ENCODE measurements at regions not wholly inside any gene's neighbourhood (a gene's known extent, or its start where the extent isn't known, plus 50 kb on each side); places are given as distances from the start of the nearest gene placed in this dataset.

DNA sequence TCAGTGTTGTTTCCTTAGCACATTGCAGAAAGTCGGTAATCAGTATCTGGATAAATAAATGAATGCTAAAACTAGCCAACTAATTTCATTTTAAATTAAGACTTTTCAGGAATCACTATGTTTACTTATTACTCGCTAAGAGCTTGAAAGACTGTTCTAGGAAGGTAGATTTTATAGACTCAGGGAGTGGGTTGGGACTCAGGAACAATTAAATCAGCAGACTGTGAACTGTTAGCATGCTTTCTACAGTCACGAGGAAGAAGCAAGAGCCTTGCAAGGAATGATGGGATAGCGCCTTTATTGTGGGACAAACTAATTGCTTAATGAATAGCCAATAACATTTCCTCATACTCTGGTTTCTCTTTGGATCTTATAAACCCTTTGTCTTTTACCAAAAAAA is 183.2 kb upstream of the AADAT start:
- Histone ChIP-seq H3K36me3 (ENCODE audit: control insufficient read depth in 1 of 2, insufficient read depth in 2 of 2, low read length in 1 of 2) (no peaks in the 10 kb centered on the region), H3K4me3 (ENCODE audit: low read length in 2 of 2) (no peak overlapping the region), H3K27ac (ENCODE audit: low read depth in 1 of 2, low read length in 2 of 2) (no peak overlapping the region), H3K27me3 (ENCODE audit: control insufficient read depth in 1 of 2, insufficient read depth in 2 of 2, low read length in 1 of 2) (peaks cover 0 to 1% of the 10 kb centered on the region in 2 donors), H3K4me1 (ENCODE audit: control insufficient read depth in 1 of 2, insufficient read depth in 2 of 2, low read length in 2 of 2) (no peaks in the 10 kb centered on the region), H3K9me3 (ENCODE audit: control insufficient read depth, low read length) (peaks cover 2% of the 10 kb centered on the region)
- DNase-seq (no peak), ATAC-seq (ENCODE audit: low FRiP score) (no peak)
- 70 to 77% methylated on average over 4 of the region's 4 CpGs for WGBS, 2 donors
- intact Hi-C loops (cut with DNase I): no loop called here

DNA sequence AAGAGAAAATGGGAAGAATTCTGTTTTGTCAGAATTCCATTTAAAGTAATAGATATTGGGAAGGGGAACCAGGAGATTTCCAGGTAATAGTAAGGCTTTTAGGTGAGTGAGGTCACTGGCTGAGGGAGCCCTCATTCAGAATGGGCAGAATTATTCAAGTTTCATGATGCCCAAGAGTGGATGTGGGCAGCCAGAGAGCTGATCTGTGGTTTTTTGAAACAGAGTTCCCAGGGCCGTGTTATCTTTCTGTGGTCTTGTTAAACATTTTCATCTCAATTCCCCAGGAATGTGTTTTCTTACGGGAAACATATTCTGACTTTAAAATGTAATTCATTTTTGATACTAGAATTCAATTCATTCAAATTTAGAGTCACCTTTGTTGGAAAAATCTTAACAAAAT is 182.0 kb upstream of the AADAT start:
- ATAC-seq (ENCODE audit: low FRiP score) (no peak), DNase-seq (no peak)
- 39 to 43% methylated on average over 2 of the region's 2 CpGs for WGBS, 2 donors
- Histone ChIP-seq H3K9me3 (ENCODE audit: control insufficient read depth, low read length) (peaks cover 2% of the 10 kb centered on the region), H3K36me3 (ENCODE audit: control insufficient read depth in 1 of 2, insufficient read depth in 2 of 2, low read length in 1 of 2) (no peaks in the 10 kb centered on the region), H3K4me3 (ENCODE audit: low read length in 2 of 2) (no peak overlapping the region), H3K4me1 (ENCODE audit: control insufficient read depth in 1 of 2, insufficient read depth in 2 of 2, low read length in 2 of 2) (no peaks in the 10 kb centered on the region), H3K27ac (ENCODE audit: low read depth in 1 of 2, low read length in 2 of 2) (no peak overlapping the region), H3K27me3 (ENCODE audit: control insufficient read depth in 1 of 2, insufficient read depth in 2 of 2, low read length in 1 of 2) (peaks cover 0 to 1% of the 10 kb centered on the region in 2 donors)
- intact Hi-C loops (cut with DNase I): no loop called here

DNA sequence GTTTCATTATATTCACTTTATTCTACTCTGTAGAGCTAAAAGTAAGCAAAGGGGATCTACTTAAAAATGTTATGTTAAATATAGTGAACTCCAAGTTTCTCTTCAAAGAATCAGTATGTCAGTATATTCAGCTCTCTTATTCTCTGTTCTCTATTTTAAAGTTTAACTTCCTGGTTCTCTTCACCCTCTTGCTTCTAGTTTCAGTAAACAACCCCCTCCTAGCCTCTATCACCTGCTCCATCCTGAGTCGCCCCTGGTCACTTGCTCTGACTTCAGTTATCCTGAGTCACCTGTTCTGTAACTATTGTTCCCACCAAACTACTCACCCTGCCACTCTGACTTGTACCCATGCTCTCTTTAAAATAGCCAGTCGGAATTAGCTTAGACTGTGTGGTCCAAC is 180.9 kb upstream of the AADAT start:
- DNase-seq (no peak), ATAC-seq (ENCODE audit: low FRiP score) (no peak)
- Histone ChIP-seq H3K4me3 (ENCODE audit: low read length in 2 of 2) (no peak overlapping the region), H3K36me3 (ENCODE audit: control insufficient read depth in 1 of 2, insufficient read depth in 2 of 2, low read length in 1 of 2) (no peaks in the 10 kb centered on the region), H3K4me1 (ENCODE audit: control insufficient read depth in 1 of 2, insufficient read depth in 2 of 2, low read length in 2 of 2) (no peaks in the 10 kb centered on the region), H3K9me3 (ENCODE audit: control insufficient read depth, low read length) (peaks cover 2% of the 10 kb centered on the region), H3K27ac (ENCODE audit: low read depth in 1 of 2, low read length in 2 of 2) (no peak overlapping the region), H3K27me3 (ENCODE audit: control insufficient read depth in 1 of 2, insufficient read depth in 2 of 2, low read length in 1 of 2) (peaks cover 0 to 1% of the 10 kb centered on the region in 2 donors)
- intact Hi-C loops (cut with DNase I): no loop called here
- WGBS, 2 donors: 90 to 98% methylated on average over 2 of the region's 2 CpGs

DNA sequence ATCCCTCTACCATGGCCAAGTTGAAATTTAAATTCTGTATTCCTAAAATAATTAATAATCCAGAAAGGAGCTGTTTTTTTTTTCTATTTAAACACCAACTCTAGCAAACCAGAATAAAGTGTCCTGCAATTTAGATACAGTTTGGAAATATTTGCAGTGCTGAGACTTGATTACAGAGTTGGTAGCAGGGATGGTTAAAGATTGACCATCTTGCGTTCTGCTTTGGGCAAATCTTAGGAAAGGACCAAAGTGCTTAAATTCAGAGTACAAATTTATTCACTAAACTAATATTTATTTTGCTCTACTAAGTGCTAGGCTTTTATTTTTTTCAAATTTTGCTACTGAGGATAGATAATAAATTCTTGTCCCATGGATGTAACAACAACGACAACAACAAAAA is 180.2 kb upstream of the AADAT start:
- ATAC-seq (ENCODE audit: low FRiP score): no peak
- Histone ChIP-seq H3K36me3 (ENCODE audit: control insufficient read depth in 1 of 2, insufficient read depth in 2 of 2, low read length in 1 of 2) (no peaks in the 10 kb centered on the region), H3K4me1 (ENCODE audit: control insufficient read depth in 1 of 2, insufficient read depth in 2 of 2, low read length in 2 of 2) (no peaks in the 10 kb centered on the region), H3K27ac (ENCODE audit: low read depth in 1 of 2, low read length in 2 of 2) (no peak overlapping the region), H3K4me3 (ENCODE audit: low read length in 2 of 2) (no peak overlapping the region), H3K27me3 (ENCODE audit: control insufficient read depth in 1 of 2, insufficient read depth in 2 of 2, low read length in 1 of 2) (peaks cover 0 to 1% of the 10 kb centered on the region in 2 donors), H3K9me3 (ENCODE audit: control insufficient read depth, low read length) (peaks cover 2% of the 10 kb centered on the region)
- 80 to 88% methylated on average over 2 of the region's 2 CpGs for WGBS, 2 donors
- no peak for DNase-seq
- intact Hi-C loops (cut with DNase I): no loop called here

DNA sequence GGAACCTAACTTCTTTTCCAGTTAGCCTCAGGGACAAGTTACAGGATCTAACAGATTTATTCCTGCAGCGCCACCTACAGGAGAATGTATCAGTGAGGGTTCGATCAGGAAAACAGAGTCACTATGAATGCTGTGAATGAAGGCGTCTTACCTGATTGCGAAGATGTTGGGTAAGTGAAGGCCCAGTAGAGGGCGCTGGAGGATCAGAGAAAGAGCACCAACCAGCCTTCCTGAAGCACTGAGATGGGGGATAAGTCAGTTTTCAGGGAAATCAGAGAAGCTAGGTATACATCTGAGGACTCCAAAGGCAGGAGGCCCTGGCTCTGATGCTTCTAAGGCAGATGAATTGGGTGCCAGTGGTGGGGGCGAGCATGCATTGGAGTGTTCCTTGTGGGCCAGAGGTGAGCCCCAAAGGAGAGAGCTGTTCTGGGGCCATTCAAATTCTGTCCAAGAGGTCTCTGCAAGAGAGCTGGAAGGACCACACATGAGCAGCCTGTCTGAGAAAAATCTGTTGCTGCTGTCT is 169.9 kb upstream of the AADAT start:
- WGBS, 2 donors: 11 to 12% methylated on average over 6 of the region's 6 CpGs
- peak in 1 of 2 donors; percentile 58 for DNase-seq
- Histone ChIP-seq H3K4me1 (ENCODE audit: control insufficient read depth in 1 of 2, insufficient read depth in 2 of 2, low read length in 2 of 2) (no peaks in the 10 kb centered on the region), H3K27ac (ENCODE audit: low read depth in 1 of 2, low read length in 2 of 2) (no peak overlapping the region), H3K27me3 (ENCODE audit: control insufficient read depth in 1 of 2, insufficient read depth in 2 of 2, low read length in 1 of 2) (no peaks in the 10 kb centered on the region), H3K36me3 (ENCODE audit: control insufficient read depth in 1 of 2, insufficient read depth in 2 of 2, low read length in 1 of 2) (no peaks in the 10 kb centered on the region), H3K4me3 (ENCODE audit: low read length in 2 of 2) (no peak overlapping the region), H3K9me3 (ENCODE audit: control insufficient read depth, low read length) (no peaks in the 10 kb centered on the region)
- ATAC-seq (ENCODE audit: low FRiP score): peak; percentile 50
- intact Hi-C loops (cut with DNase I): loop anchor here in 1 of 2 donors (2.0 to 5.0 kb wide), 2 partner anchors 121 to 593 kb away; no protein-coding TSS in a partner anchor

DNA sequence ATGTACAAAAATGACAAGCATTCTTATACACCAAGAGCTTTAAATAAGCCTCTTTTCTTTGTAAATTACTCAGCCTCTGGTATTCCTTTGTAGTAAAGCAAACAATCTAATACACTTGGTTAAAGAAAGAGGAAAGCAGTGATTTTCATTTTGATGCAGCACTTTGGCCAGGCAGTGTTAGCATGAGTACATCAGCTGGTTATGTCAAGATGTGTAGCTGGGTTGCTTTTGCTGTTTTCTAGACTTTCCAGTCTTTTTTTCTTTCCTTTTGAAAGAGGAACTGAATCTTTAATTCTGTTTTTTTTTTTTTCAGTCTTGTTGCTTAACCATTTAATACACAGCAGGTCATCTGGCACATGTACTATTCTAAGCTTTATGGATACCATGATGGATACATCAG is 167.1 kb upstream of the AADAT start:
- intact Hi-C loops (cut with DNase I): loop anchor here in 1 of 2 donors (5.0 kb wide), 1 partner anchor 595 kb away; no protein-coding TSS in a partner anchor
- Histone ChIP-seq H3K27me3 (ENCODE audit: control insufficient read depth in 1 of 2, insufficient read depth in 2 of 2, low read length in 1 of 2) (peaks cover 0 to 1% of the 10 kb centered on the region in 2 donors), H3K9me3 (ENCODE audit: control insufficient read depth, low read length) (no peaks in the 10 kb centered on the region), H3K36me3 (ENCODE audit: control insufficient read depth in 1 of 2, insufficient read depth in 2 of 2, low read length in 1 of 2) (no peaks in the 10 kb centered on the region), H3K27ac (ENCODE audit: low read depth in 1 of 2, low read length in 2 of 2) (no peak overlapping the region), H3K4me1 (ENCODE audit: control insufficient read depth in 1 of 2, insufficient read depth in 2 of 2, low read length in 2 of 2) (no peaks in the 10 kb centered on the region), H3K4me3 (ENCODE audit: low read length in 2 of 2) (no peak overlapping the region)
- ATAC-seq (ENCODE audit: low FRiP score): no peak
- DNase-seq: no peak

DNA sequence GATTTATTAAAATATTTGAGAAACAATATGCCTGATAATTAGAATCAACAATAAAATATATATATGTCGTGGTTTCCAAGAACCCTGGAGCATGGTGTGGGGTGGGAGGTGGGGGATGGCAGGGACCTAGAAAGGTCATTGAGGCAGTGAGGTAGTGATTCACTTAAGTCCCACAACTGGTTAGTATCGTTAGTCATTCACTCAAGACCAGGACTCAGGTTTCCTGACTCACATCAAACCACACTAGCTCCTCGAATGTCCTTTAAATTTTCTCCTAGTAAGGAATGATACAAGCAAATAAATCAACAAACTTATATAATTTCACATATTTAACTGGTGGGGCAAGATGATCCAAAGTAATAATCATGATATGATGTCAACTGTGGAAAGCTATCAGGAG is 158.8 kb upstream of the AADAT start:
- Histone ChIP-seq H3K27me3 (ENCODE audit: control insufficient read depth in 1 of 2, insufficient read depth in 2 of 2, low read length in 1 of 2) (peaks cover 0 to 1% of the 10 kb centered on the region in 2 donors), H3K27ac (ENCODE audit: low read depth in 1 of 2, low read length in 2 of 2) (no peak overlapping the region), H3K4me3 (ENCODE audit: low read length in 2 of 2) (no peak overlapping the region), H3K36me3 (ENCODE audit: control insufficient read depth in 1 of 2, insufficient read depth in 2 of 2, low read length in 1 of 2) (no peaks in the 10 kb centered on the region), H3K9me3 (ENCODE audit: control insufficient read depth, low read length) (no peaks in the 10 kb centered on the region), H3K4me1 (ENCODE audit: control insufficient read depth in 1 of 2, insufficient read depth in 2 of 2, low read length in 2 of 2) (no peaks in the 10 kb centered on the region)
- intact Hi-C loops (cut with DNase I): no loop called here
- ATAC-seq (ENCODE audit: low FRiP score): no peak
- DNase-seq: no peak
- 82 to 91% methylated on average over 3 of the region's 3 CpGs for WGBS, 2 donors

DNA sequence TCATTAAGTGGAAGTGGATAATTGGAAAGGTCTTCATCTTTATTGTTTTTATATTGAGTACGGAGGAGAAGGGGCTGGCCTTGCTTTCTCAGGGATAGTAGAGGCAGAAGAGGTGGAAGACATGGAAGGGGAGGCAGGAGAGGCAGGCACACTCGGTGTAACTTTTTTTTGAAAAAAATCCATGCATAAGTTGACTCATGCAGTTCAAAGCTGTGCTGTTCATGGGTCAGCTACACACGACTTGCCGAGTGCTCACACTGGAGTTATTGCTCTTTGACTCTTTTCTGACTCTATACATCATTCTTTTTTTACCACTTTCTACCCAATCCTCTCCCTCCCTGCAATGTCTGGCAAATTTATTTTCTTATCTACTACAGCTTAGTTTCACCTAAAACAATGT is 158.3 kb upstream of the AADAT start:
- Histone ChIP-seq H3K4me1 (ENCODE audit: control insufficient read depth in 1 of 2, insufficient read depth in 2 of 2, low read length in 2 of 2) (peaks cover 0 to 2% of the 10 kb centered on the region in 2 donors), H3K36me3 (ENCODE audit: control insufficient read depth in 1 of 2, insufficient read depth in 2 of 2, low read length in 1 of 2) (no peaks in the 10 kb centered on the region), H3K27ac (ENCODE audit: low read depth in 1 of 2, low read length in 2 of 2) (no peak overlapping the region), H3K27me3 (ENCODE audit: control insufficient read depth in 1 of 2, insufficient read depth in 2 of 2, low read length in 1 of 2) (peaks cover 0 to 1% of the 10 kb centered on the region in 2 donors), H3K9me3 (ENCODE audit: control insufficient read depth, low read length) (no peaks in the 10 kb centered on the region), H3K4me3 (ENCODE audit: low read length in 2 of 2) (no peak overlapping the region)
- 66 to 70% methylated on average over 4 of the region's 4 CpGs for WGBS, 2 donors
- intact Hi-C loops (cut with DNase I): no loop called here
- ATAC-seq (ENCODE audit: low FRiP score): no peak
- DNase-seq: no peak

DNA sequence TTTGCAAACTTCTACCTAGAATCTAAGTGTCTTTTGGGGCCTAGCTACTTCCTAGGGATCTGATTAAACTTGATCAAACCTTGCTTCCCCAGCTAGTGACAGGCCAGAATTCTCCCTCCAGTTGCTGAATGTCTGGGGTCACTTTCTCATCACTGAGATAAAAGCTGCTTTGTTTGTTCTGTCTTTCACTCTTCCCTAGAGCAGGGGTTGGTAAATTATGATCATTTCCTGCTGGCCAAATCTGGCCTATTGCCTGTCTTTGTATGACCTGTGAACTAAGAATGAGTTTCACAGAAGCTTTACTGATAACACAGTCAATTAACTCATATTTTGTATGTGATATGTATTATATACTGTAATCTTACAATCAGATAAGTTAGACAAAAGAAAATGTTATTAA is 157.8 kb upstream of the AADAT start:
- ATAC-seq (ENCODE audit: low FRiP score): no peak

More for the DNA sequence above, 157.8 kb upstream of the AADAT start:
- intact Hi-C loops (cut with DNase I): no loop called here
- no peak for DNase-seq
- Histone ChIP-seq H3K27me3 (ENCODE audit: control insufficient read depth in 1 of 2, insufficient read depth in 2 of 2, low read length in 1 of 2) (peaks cover 0 to 1% of the 10 kb centered on the region in 2 donors), H3K36me3 (ENCODE audit: control insufficient read depth in 1 of 2, insufficient read depth in 2 of 2, low read length in 1 of 2) (no peaks in the 10 kb centered on the region), H3K4me1 (ENCODE audit: control insufficient read depth in 1 of 2, insufficient read depth in 2 of 2, low read length in 2 of 2) (peaks cover 0 to 2% of the 10 kb centered on the region in 2 donors), H3K27ac (ENCODE audit: low read depth in 1 of 2, low read length in 2 of 2) (no peak overlapping the region), H3K4me3 (ENCODE audit: low read length in 2 of 2) (no peak overlapping the region), H3K9me3 (ENCODE audit: control insufficient read depth, low read length) (no peaks in the 10 kb centered on the region)
